HEK293 (cell line): ENCODE measurements at regions not wholly inside any gene's neighbourhood (a gene's known extent, or its start where the extent isn't known, plus 50 kb on each side); places are given as distances from the start of the nearest gene placed in this dataset.

ENCODE experiments used
- CTCF ChIA-PET: fragments of 350-600 bp; formaldehyde crosslinking; extraction: SDS; loops from one replicate; lab custom pipeline; 2021; ENCODE audit warnings: antibody characterized with exemption; lab: Yijun Ruan, JAX
- POLR2A ChIA-PET: fragments of 300-600 bp; formaldehyde crosslinking; extraction: SDS; loops from one replicate; lab custom pipeline; 2020; ENCODE audit warnings: antibody characterized with exemption, inconsistent platforms; lab: Yijun Ruan, JAX
- H3K27ac ChIP-seq: fragments of 200-500 bp; sonication (Bioruptor generic); 2 replicates; pipeline ENCODE4 v1.5.1; 2014; ENCODE audit warnings: low read depth, low read length, control low read depth, inconsistent platforms; ENCODE audit errors: extremely low read depth
- H3K36me3 ChIP-seq, 2 experiments: fragments of 200-500 bp in 1 of 2; sonication (Bioruptor generic) in 1 of 2; 1 replicate in 1 of 2; 2 replicates in 1 of 2; pipeline ENCODE4 v1.5.1; 2014 to 2017; ENCODE audit warnings: inconsistent platforms in 2 of 2, low read length in 2 of 2; ENCODE audit not compliant: control insufficient read depth in 2 of 2, insufficient read depth in 1 of 2
- H3K4me1 ChIP-seq: fragments of 200-500 bp; sonication (Bioruptor generic); 2 replicates; pipeline ENCODE4 v1.5.1; 2014; ENCODE audit warnings: mild to moderate bottlenecking, low read length, inconsistent platforms; ENCODE audit not compliant: control insufficient read depth, insufficient read depth
- H3K4me3 ChIP-seq: 2 replicates; pipeline ENCODE4 v1.5.1; 2011; ENCODE audit warnings: low read depth, mild to moderate bottlenecking, control low read depth, low read length, moderate library complexity
- H3K9me3 ChIP-seq: fragments of 200-500 bp; sonication (Bioruptor generic); 2 replicates; pipeline ENCODE4 v1.5.1; 2014; ENCODE audit warnings: low read depth, low read length, inconsistent platforms; ENCODE audit not compliant: control insufficient read depth, insufficient read depth
- SETDB1 ChIP-seq: IDR thresholded peaks from one replicate; pipeline ENCODE4 v1.6.1; 2017; ENCODE audit warnings: mild to moderate bottlenecking, low read length, moderate library complexity, mixed read lengths; ENCODE audit not compliant: insufficient read length
- SP7 ChIP-seq: fragments of 450-650 bp; formaldehyde crosslinking; IDR thresholded peaks from 2 replicates; pipeline ENCODE4 v1.5.1; 2016; ENCODE audit warnings: missing biosample characterization, missing genetic modification characterization
- ZNF10 ChIP-seq: fragments of 450-650 bp; formaldehyde crosslinking; IDR thresholded peaks from 2 replicates; pipeline ENCODE4 v1.5.1; 2017; ENCODE audit warnings: missing biosample characterization, missing genetic modification characterization
- ZNF121 ChIP-seq: fragments of 450-650 bp; formaldehyde crosslinking; IDR thresholded peaks from 2 replicates; pipeline ENCODE4 v1.5.1; 2016; ENCODE audit warnings: missing biosample characterization, missing genetic modification characterization
- ZNF202 ChIP-seq: fragments of 450-650 bp; formaldehyde crosslinking; IDR thresholded peaks from 2 replicates; pipeline ENCODE4 v1.5.1; 2016; ENCODE audit warnings: missing biosample characterization, missing genetic modification characterization, borderline replicate concordance
- ZNF214 ChIP-seq: fragments of 450-650 bp; formaldehyde crosslinking; IDR thresholded peaks from 2 replicates; pipeline ENCODE4 v1.5.1; 2017; ENCODE audit warnings: missing biosample characterization, mild to moderate bottlenecking, missing genetic modification characterization, borderline replicate concordance
- ZNF223 ChIP-seq: fragments of 450-650 bp; formaldehyde crosslinking; IDR thresholded peaks from 2 replicates; pipeline ENCODE4 v1.5.1; 2016; ENCODE audit warnings: missing biosample characterization, missing genetic modification characterization
- ZNF24 ChIP-seq: fragments of 450-650 bp; formaldehyde crosslinking; IDR thresholded peaks from 2 replicates; pipeline ENCODE4 v1.5.1; 2016; ENCODE audit warnings: missing biosample characterization, missing genetic modification characterization
- ZNF354C ChIP-seq: fragments of 450-650 bp; formaldehyde crosslinking; IDR thresholded peaks from 2 replicates; pipeline ENCODE4 v1.5.1; 2016; ENCODE audit warnings: missing biosample characterization, missing genetic modification characterization, low read depth, borderline replicate concordance
- ZNF366 ChIP-seq: fragments of 450-650 bp; formaldehyde crosslinking; conservative IDR thresholded peaks from 2 replicates; pipeline ENCODE4 v1.5.1; 2016; ENCODE audit warnings: missing biosample characterization, missing genetic modification characterization
- ZNF404 ChIP-seq: fragments of 450-650 bp; formaldehyde crosslinking; IDR thresholded peaks from 2 replicates; pipeline ENCODE4 v1.5.1; 2017; ENCODE audit warnings: missing biosample characterization, missing genetic modification characterization
- ZNF514 ChIP-seq: fragments of 450-650 bp; formaldehyde crosslinking; IDR thresholded peaks from 2 replicates; pipeline ENCODE4 v1.5.1; 2016; ENCODE audit warnings: missing biosample characterization, missing genetic modification characterization
- ZNF596 ChIP-seq: fragments of 450-650 bp; IDR thresholded peaks from 2 replicates; pipeline ENCODE4 v1.5.0; 2018; ENCODE audit warnings: missing biosample characterization, mild to moderate bottlenecking, missing genetic modification characterization, moderate library complexity
- ZNF626 ChIP-seq: fragments of 450-650 bp; sonication (Bioruptor Pico); formaldehyde crosslinking; IDR thresholded peaks from 2 replicates; pipeline ENCODE4 v1.5.1; 2018; ENCODE audit warnings: missing biosample characterization, missing genetic modification characterization, inconsistent platforms
- ZNF658 ChIP-seq: fragments of 450-650 bp; formaldehyde crosslinking; IDR thresholded peaks from 2 replicates; pipeline ENCODE4; 2016; ENCODE audit warnings: missing biosample characterization, missing genetic modification characterization
- ZNF660 ChIP-seq: fragments of 450-650 bp; IDR thresholded peaks from 2 replicates; pipeline ENCODE4 v1.5.1; 2018; ENCODE audit warnings: missing biosample characterization, mild to moderate bottlenecking, missing genetic modification characterization
- ZNF768 ChIP-seq: fragments of 450-650 bp; formaldehyde crosslinking; IDR thresholded peaks from 2 replicates; pipeline ENCODE4 v1.5.1; 2018; ENCODE audit warnings: missing biosample characterization, mild to moderate bottlenecking, missing genetic modification characterization
- ZNF837 ChIP-seq: fragments of 450-650 bp; formaldehyde crosslinking; IDR thresholded peaks from 2 replicates; pipeline ENCODE4 v1.5.1; 2016; ENCODE audit warnings: missing biosample characterization, missing genetic modification characterization
- ZNF843 ChIP-seq: fragments of 450-650 bp; formaldehyde crosslinking; IDR thresholded peaks from 2 replicates; pipeline ENCODE4 v1.5.1; 2016; ENCODE audit warnings: missing biosample characterization, missing genetic modification characterization
- TF ChIP-seq, protein P1 (sequence below): fragments of 450-650 bp; formaldehyde crosslinking; IDR thresholded peaks from 2 replicates; pipeline ENCODE4 v1.5.1; 2017; ENCODE audit warnings: missing biosample characterization, missing genetic modification characterization
- TF ChIP-seq, protein P2 (sequence below): fragments of 450-650 bp; formaldehyde crosslinking; optimal IDR thresholded peaks from 2 replicates; pipeline ENCODE3; 2016; ENCODE audit warnings: missing biosample characterization, mild to moderate bottlenecking, missing genetic modification characterization
- TF ChIP-seq, protein P3 (sequence below): fragments of 450-650 bp; formaldehyde crosslinking; IDR thresholded peaks from 2 replicates; pipeline ENCODE4 v1.5.1; 2017; ENCODE audit warnings: missing biosample characterization, missing genetic modification characterization
- TF ChIP-seq, protein P4 (sequence below): fragments of 450-650 bp; formaldehyde crosslinking; IDR thresholded peaks from 2 replicates; pipeline ENCODE4 v1.5.1; 2016; ENCODE audit warnings: missing biosample characterization, missing genetic modification characterization

DNA sequence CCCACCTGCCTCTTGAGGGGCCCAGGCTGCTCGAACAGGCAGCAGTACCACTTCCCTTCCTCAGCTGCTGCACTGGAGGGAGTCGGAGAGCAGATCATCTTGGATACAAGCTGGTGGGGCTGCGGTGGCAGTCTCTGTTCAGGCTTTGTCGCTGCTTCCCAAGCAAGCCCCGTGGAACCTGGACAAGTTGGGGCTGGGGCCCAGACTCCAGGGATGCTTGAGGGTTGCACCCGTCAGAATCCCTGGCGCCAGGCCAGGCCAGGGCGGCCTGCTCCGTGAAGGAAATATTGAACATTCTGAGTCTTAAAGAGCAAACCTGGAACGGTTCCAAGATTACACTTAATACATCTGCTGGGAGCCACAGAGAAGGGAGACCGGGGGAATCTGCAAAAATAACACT is 310.1 kb upstream of the SORL1-AS1 start:
- TF ChIP-seq ZNF660 (tag by site-specific recombination) (no peak), ZNF768 (tag by site-specific recombination) (no peak), ZNF514 (tag by site-specific recombination) (no peak), ZNF354C (no peak), ZNF10 (tag by site-specific recombination) (no peak), SETDB1 (no peak), ZNF658 (tag by site-specific recombination) (no peak), ZNF223 (tag by site-specific recombination) (no peak), SP7 (tag by site-specific recombination) (no peak), ZNF121 (no peak)
- TF ChIP-seq, protein P1, sequence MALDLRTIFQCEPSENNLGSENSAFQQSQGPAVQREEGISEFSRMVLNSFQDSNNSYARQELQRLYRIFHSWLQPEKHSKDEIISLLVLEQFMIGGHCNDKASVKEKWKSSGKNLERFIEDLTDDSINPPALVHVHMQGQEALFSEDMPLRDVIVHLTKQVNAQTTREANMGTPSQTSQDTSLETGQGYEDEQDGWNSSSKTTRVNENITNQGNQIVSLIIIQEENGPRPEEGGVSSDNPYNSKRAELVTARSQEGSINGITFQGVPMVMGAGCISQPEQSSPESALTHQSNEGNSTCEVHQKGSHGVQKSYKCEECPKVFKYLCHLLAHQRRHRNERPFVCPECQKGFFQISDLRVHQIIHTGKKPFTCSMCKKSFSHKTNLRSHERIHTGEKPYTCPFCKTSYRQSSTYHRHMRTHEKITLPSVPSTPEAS, result no peak
- Histone ChIP-seq H3K4me1 (no peaks in the 10 kb centered on the region), H3K27ac (no peak overlapping the region), H3K9me3 (no peaks in the 10 kb centered on the region), H3K4me3 (no peak overlapping the region), H3K36me3 (no peaks in the 10 kb centered on the region)
- ChIA-PET CTCF (interaction anchor here (0.6 to 0.7 kb wide), 2 partner anchors 44 to 995 kb away, joined by 3 read pairs; no protein-coding TSS in a partner anchor), POLR2A (interaction anchor here (1.0 kb wide), 1 partner anchor 8 kb away, joined by 3 read pairs; no protein-coding TSS in a partner anchor)

DNA sequence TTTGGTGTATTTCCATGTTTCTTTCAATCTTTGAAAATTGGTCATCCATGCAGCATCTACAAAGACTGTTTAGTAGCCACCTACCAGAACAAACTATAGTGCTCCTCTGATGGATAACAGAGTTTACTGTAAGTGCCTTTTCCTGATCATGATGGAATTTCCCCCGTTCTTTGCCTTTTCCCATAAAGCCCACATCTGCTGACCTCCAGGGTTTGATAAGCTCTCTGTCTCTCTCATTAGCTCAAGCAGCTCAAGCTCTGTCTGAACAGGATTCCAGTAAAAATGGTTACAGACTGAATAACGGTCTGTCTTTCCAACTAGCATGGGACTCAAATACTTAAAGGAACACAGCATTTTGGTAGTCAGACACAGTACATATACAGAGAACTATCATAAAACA is 308.4 kb upstream of the SORL1-AS1 start:
- no peak for TF ChIP-seq ZNF843
- TF ChIP-seq, protein P2, sequence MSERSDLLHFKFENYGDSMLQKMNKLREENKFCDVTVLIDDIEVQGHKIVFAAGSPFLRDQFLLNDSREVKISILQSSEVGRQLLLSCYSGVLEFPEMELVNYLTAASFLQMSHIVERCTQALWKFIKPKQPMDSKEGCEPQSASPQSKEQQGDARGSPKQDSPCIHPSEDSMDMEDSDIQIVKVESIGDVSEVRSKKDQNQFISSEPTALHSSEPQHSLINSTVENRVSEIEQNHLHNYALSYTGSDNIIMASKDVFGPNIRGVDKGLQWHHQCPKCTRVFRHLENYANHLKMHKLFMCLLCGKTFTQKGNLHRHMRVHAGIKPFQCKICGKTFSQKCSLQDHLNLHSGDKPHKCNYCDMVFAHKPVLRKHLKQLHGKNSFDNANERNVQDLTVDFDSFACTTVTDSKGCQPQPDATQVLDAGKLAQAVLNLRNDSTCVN (tag by site-specific recombination), result no peak
- TF ChIP-seq ZNF214 (tag by site-specific recombination), result no peak
- TF ChIP-seq ZNF24 (tag by site-specific recombination), result no peak
- no peak for TF ChIP-seq ZNF837 (tag by site-specific recombination)
- no peak for TF ChIP-seq ZNF404
- no peak for TF ChIP-seq ZNF366 (tag by site-specific recombination)
- no peak for TF ChIP-seq ZNF626
- TF ChIP-seq, protein P3, sequence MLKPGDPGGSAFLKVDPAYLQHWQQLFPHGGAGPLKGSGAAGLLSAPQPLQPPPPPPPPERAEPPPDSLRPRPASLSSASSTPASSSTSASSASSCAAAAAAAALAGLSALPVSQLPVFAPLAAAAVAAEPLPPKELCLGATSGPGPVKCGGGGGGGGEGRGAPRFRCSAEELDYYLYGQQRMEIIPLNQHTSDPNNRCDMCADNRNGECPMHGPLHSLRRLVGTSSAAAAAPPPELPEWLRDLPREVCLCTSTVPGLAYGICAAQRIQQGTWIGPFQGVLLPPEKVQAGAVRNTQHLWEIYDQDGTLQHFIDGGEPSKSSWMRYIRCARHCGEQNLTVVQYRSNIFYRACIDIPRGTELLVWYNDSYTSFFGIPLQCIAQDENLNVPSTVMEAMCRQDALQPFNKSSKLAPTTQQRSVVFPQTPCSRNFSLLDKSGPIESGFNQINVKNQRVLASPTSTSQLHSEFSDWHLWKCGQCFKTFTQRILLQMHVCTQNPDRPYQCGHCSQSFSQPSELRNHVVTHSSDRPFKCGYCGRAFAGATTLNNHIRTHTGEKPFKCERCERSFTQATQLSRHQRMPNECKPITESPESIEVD (tag by site-specific recombination), result no peak
- no peak for TF ChIP-seq ZNF596 (tag by site-specific recombination)
- TF ChIP-seq, protein P4, sequence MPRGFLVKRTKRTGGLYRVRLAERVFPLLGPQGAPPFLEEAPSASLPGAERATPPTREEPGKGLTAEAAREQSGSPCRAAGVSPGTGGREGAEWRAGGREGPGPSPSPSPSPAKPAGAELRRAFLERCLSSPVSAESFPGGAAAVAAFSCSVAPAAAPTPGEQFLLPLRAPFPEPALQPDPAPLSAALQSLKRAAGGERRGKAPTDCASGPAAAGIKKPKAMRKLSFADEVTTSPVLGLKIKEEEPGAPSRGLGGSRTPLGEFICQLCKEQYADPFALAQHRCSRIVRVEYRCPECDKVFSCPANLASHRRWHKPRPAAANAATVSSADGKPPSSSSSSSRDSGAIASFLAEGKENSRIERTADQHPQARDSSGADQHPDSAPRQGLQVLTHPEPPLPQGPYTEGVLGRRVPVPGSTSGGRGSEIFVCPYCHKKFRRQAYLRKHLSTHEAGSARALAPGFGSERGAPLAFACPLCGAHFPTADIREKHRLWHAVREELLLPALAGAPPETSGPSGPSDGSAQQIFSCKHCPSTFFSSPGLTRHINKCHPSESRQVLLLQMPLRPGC (tag by site-specific recombination), result no peak
- TF ChIP-seq ZNF202 (tag by site-specific recombination), result no peak
- H3K4me3 ChIP-seq, result no peak overlapping the region
- no peaks in the 10 kb centered on the region for H3K4me1 ChIP-seq
- H3K9me3 ChIP-seq, result no peaks in the 10 kb centered on the region
- CTCF ChIA-PET, result interaction anchor here (0.7 kb wide), 1 partner anchor 31 kb away, joined by 4 read pairs; no protein-coding TSS in a partner anchor
- no peaks in the 10 kb centered on the region for H3K36me3 ChIP-seq
- POLR2A ChIA-PET, result no interaction called here
- no peak overlapping the region for H3K27ac ChIP-seq
